Trophoblast cell (in vitro differentiated cells and primary cell): ENCODE measurements at regions not wholly inside any gene's neighbourhood (a gene's known extent, or its start where the extent isn't known, plus 50 kb on each side); places are given as distances from the start of the nearest gene placed in this dataset.

ENCODE experiments used
- DNase-seq, 2 donors: peaks; one replicate each; pipeline ENCODE4 v3.0.0-alpha.2; 2016
- H2AFZ ChIP-seq: 2 replicates; pipeline ENCODE4 v1.6.1; 2013; ENCODE audit warnings: low read length, moderate library complexity, mild to moderate bottlenecking; ENCODE audit not compliant: insufficient read depth, poor library complexity
- H2AK5ac ChIP-seq: 2 replicates; pipeline ENCODE4 v1.6.1; 2013; ENCODE audit warnings: mild to moderate bottlenecking, low read length
- H2BK120ac ChIP-seq: 2 replicates; pipeline ENCODE4 v1.6.1; 2013; ENCODE audit warnings: low read length, mild to moderate bottlenecking, moderate library complexity; ENCODE audit not compliant: insufficient read depth, poor library complexity
- H2BK12ac ChIP-seq: 2 replicates; pipeline ENCODE4 v1.6.1; 2013; ENCODE audit warnings: mild to moderate bottlenecking, low read length, moderate library complexity
- H2BK5ac ChIP-seq: 2 replicates; pipeline ENCODE4 v1.6.1; 2013; ENCODE audit warnings: low read length, low read depth, moderate library complexity, mild to moderate bottlenecking; ENCODE audit not compliant: poor library complexity
- H3K14ac ChIP-seq: 2 replicates; pipeline ENCODE4 v1.6.1; 2013; ENCODE audit warnings: mild to moderate bottlenecking, low read length
- H3K18ac ChIP-seq: 2 replicates; pipeline ENCODE4 v1.6.1; 2013; ENCODE audit warnings: mild to moderate bottlenecking, low read length
- H3K23ac ChIP-seq: 2 replicates; pipeline ENCODE4 v1.6.1; 2013; ENCODE audit warnings: low read length
- H3K27ac ChIP-seq: 2 replicates; pipeline ENCODE4 v1.5.1; 2013; ENCODE audit warnings: low read depth, mild to moderate bottlenecking, inconsistent platforms, low read length, moderate library complexity
- H3K27me3 ChIP-seq: 2 replicates; pipeline ENCODE4 v1.6.1; 2013; ENCODE audit warnings: inconsistent platforms, mild to moderate bottlenecking, low read length, moderate library complexity; ENCODE audit not compliant: insufficient read depth
- H3K36me3 ChIP-seq, 2 experiments: 1 replicate in 1 of 2; 2 replicates in 1 of 2; pipeline ENCODE4 v1.6.1; 2013; ENCODE audit warnings: low read length in 2 of 2, mild to moderate bottlenecking in 2 of 2, moderate library complexity in 1 of 2; ENCODE audit not compliant: insufficient read depth in 2 of 2, control insufficient read depth in 1 of 2
- H3K4ac ChIP-seq: 2 replicates; pipeline ENCODE4 v1.6.1; 2013; ENCODE audit warnings: low read depth, mild to moderate bottlenecking, low read length, moderate library complexity
- H3K4me1 ChIP-seq, 2 experiments: 1 replicate in 1 of 2; 2 replicates in 1 of 2; pipeline ENCODE4 v1.6.1; 2013; ENCODE audit warnings: low read length in 2 of 2, mild to moderate bottlenecking in 2 of 2, moderate library complexity in 1 of 2; ENCODE audit not compliant: insufficient read depth in 2 of 2, control insufficient read depth in 1 of 2
- H3K4me2 ChIP-seq: 2 replicates; pipeline ENCODE4 v1.6.1; 2013; ENCODE audit warnings: inconsistent platforms, mild to moderate bottlenecking, low read length, moderate library complexity
- H3K4me3 ChIP-seq: 2 replicates; pipeline ENCODE4 v1.5.1; 2013; ENCODE audit warnings: mild to moderate bottlenecking, low read depth, low read length, inconsistent platforms
- H3K79me1 ChIP-seq: one replicate; pipeline ENCODE4 v1.6.1; 2013; ENCODE audit warnings: low read length
- H3K79me2 ChIP-seq: 2 replicates; pipeline ENCODE4 v1.6.1; 2013; ENCODE audit warnings: low read length, mild to moderate bottlenecking; ENCODE audit not compliant: control insufficient read depth, insufficient read depth, poor library complexity
- H3K9ac ChIP-seq: 2 replicates; pipeline ENCODE4 v1.6.1; 2013; ENCODE audit warnings: mild to moderate bottlenecking, low read length
- H3K9me3 ChIP-seq: 2 replicates; pipeline ENCODE4 v1.6.1; 2013; ENCODE audit warnings: low read depth, mild to moderate bottlenecking, control low read depth, inconsistent platforms, low read length; ENCODE audit not compliant: insufficient read depth
- H4K12ac ChIP-seq: 2 replicates; pipeline ENCODE4 v1.6.1; 2013; ENCODE audit warnings: low read depth, mild to moderate bottlenecking, low read length, moderate library complexity
- H4K8ac ChIP-seq: 2 replicates; pipeline ENCODE4 v1.6.1; 2013; ENCODE audit warnings: low read depth, mild to moderate bottlenecking, low read length, moderate library complexity
- H4K91ac ChIP-seq: one replicate; pipeline ENCODE4 v1.6.1; 2013; ENCODE audit warnings: low read depth, mild to moderate bottlenecking, low read length, moderate library complexity
- WGBS: extraction: QIAGEN DNeasy Blood & Tissue Kit; methylation state at CpG from one replicate; pipeline ENCODE4 v1.1.7; 2013; ENCODE audit warnings: missing lambda C conversion rate; ENCODE audit not compliant: insufficient read length, insufficient coverage; ENCODE audit errors: extremely low coverage; 5-methylcytosine and 5-hydroxymethylcytosine counted together

GRCh38 chr21:39022466-39022862, 160.8 kb downstream of the PSMG1 start:
- no peak overlapping the region for H3K4me2 ChIP-seq
- H2AFZ ChIP-seq: no peak overlapping the region
- H3K4ac ChIP-seq: no peak overlapping the region
- H3K18ac ChIP-seq: no peak overlapping the region
- no peak overlapping the region for H3K4me3 ChIP-seq
- no peak overlapping the region for H2BK5ac ChIP-seq
- no peak overlapping the region for H4K91ac ChIP-seq
- peaks cover 4% of the 10 kb centered on the region for H3K9me3 ChIP-seq
- no CpG with 5 or more reads among the region's 6 CpGs for WGBS
- H3K27me3 ChIP-seq: no peaks in the 10 kb centered on the region
- no peak overlapping the region for H4K8ac ChIP-seq
- no peak for DNase-seq
- no peak overlapping the region for H2AK5ac ChIP-seq
- no peak overlapping the region for H3K27ac ChIP-seq
- no peak overlapping the region for H3K9ac ChIP-seq
- H3K14ac ChIP-seq: no peak overlapping the region
- H2BK12ac ChIP-seq: no peak overlapping the region
- H3K79me2 ChIP-seq: no peaks in the 10 kb centered on the region
- H2BK120ac ChIP-seq: no peak overlapping the region
- peaks cover 18 to 23% of the 10 kb centered on the region in 2 experiments for H3K4me1 ChIP-seq
- no peak overlapping the region for H4K12ac ChIP-seq
- no peak overlapping the region for H3K23ac ChIP-seq
- no peaks in the 10 kb centered on the region for H3K36me3 ChIP-seq
- H3K79me1 ChIP-seq: peaks cover 3% of the 10 kb centered on the region

GRCh38 chr21:39022035-39022434, 161.2 kb downstream of the PSMG1 start:
- H3K79me1 ChIP-seq: peaks cover 3% of the 10 kb centered on the region
- H4K91ac ChIP-seq: no peak overlapping the region
- peaks cover 4% of the 10 kb centered on the region for H3K9me3 ChIP-seq
- H3K79me2 ChIP-seq: no peaks in the 10 kb centered on the region
- no peak overlapping the region for H3K9ac ChIP-seq
- H2BK120ac ChIP-seq: no peak overlapping the region
- H3K36me3 ChIP-seq: no peaks in the 10 kb centered on the region
- H3K4ac ChIP-seq: no peak overlapping the region
- H3K18ac ChIP-seq: no peak overlapping the region
- H3K4me1 ChIP-seq: peaks cover 18 to 23% of the 10 kb centered on the region in 2 experiments
- peak overlapping the region; percentile 49 for H2AK5ac ChIP-seq
- no peak overlapping the region for H3K23ac ChIP-seq
- H4K8ac ChIP-seq: no peak overlapping the region
- no peaks in the 10 kb centered on the region for H3K27me3 ChIP-seq
- H3K4me2 ChIP-seq: no peak overlapping the region
- H3K14ac ChIP-seq: no peak overlapping the region
- no CpG with 5 or more reads among the region's 14 CpGs for WGBS
- no peak overlapping the region for H2BK5ac ChIP-seq
- H3K27ac ChIP-seq: no peak overlapping the region
- peak overlapping the region; percentile 10 for H2BK12ac ChIP-seq
- H4K12ac ChIP-seq: no peak overlapping the region
- no peak for DNase-seq
- no peak overlapping the region for H3K4me3 ChIP-seq
- H2AFZ ChIP-seq: no peak overlapping the region

DNA sequence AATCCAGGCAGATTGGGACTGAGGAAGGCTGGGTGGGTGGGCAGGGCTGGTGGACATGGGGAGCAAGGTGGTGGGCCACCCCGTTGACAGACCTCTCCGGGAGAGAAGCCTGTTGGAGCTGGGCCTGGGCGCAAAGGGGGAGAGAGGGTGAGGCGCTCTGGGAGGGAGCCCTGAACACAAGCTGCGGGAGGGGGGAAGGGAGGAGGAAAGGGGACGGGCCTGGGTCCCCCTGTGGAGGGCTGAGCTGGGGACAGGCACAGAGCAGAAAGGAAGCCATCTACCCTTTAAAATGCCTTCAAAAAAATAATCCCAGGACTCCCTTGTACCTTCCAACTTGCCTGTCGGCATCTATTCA, 161.8 kb downstream of the PSMG1 start:
- no peak overlapping the region for H2AFZ ChIP-seq
- DNase-seq: no peak
- H4K12ac ChIP-seq: no peak overlapping the region
- peaks cover 4% of the 10 kb centered on the region for H3K9me3 ChIP-seq
- no peaks in the 10 kb centered on the region for H3K79me2 ChIP-seq
- H3K27me3 ChIP-seq: no peaks in the 10 kb centered on the region
- H4K91ac ChIP-seq: peak overlapping the region; percentile 50
- no peaks in the 10 kb centered on the region for H3K36me3 ChIP-seq
- no peak overlapping the region for H2BK120ac ChIP-seq
- no peak overlapping the region for H3K14ac ChIP-seq
- peak overlapping the region; percentile 17 for H3K18ac ChIP-seq
- no peak overlapping the region for H2AK5ac ChIP-seq
- peaks cover 3% of the 10 kb centered on the region for H3K79me1 ChIP-seq
- H3K4me1 ChIP-seq: peaks cover 18 to 23% of the 10 kb centered on the region in 2 experiments
- no peak overlapping the region for H3K27ac ChIP-seq
- no peak overlapping the region for H3K4ac ChIP-seq
- no peak overlapping the region for H2BK12ac ChIP-seq
- H3K9ac ChIP-seq: no peak overlapping the region
- no peak overlapping the region for H3K4me3 ChIP-seq
- no peak overlapping the region for H3K4me2 ChIP-seq
- H3K23ac ChIP-seq: no peak overlapping the region
- WGBS: no CpG with 5 or more reads among the region's 7 CpGs
- H2BK5ac ChIP-seq: peak overlapping the region; percentile 36
- H4K8ac ChIP-seq: peak overlapping the region; percentile 26

- Histone ChIP-seq H3K23ac (no peak overlapping the region), H3K27me3 (no peaks in the 10 kb centered on the region), H3K27ac (no peak overlapping the region), H2AK5ac (no peak overlapping the region), H2BK5ac (no peak overlapping the region), H3K4ac (no peak overlapping the region), H3K18ac (no peak overlapping the region), H3K4me2 (no peak overlapping the region), H4K91ac (no peak overlapping the region), H3K9me3 (peaks cover 4% of the 10 kb centered on the region), H3K9ac (no peak overlapping the region), H3K4me1 (peaks cover 18 to 23% of the 10 kb centered on the region in 2 experiments), H2BK120ac (no peak overlapping the region), H3K36me3 (no peaks in the 10 kb centered on the region), H3K79me2 (no peaks in the 10 kb centered on the region), H2AFZ (no peak overlapping the region), H4K12ac (no peak overlapping the region), H3K4me3 (no peak overlapping the region), H4K8ac (no peak overlapping the region), H3K14ac (no peak overlapping the region), H2BK12ac (no peak overlapping the region), H3K79me1 (peaks cover 3% of the 10 kb centered on the region)
- no CpG with 5 or more reads among the region's 17 CpGs for WGBS
- peak; percentile 77 to 88 for DNase-seq
These were observed 162.3 kb downstream of the PSMG1 start for GRCh38 chr21:39020751-39021477.
